ENCODE measurements at regions not wholly inside any gene's neighbourhood (a gene's known extent, or its start where the extent isn't known, plus 50 kb on each side); places are given as distances from the start of the nearest gene placed in this dataset.
"Not testable (repeated sequence)": the region's sequence is repeated elsewhere in the genome, so short reads cannot be mapped to it uniquely, and the experiment has no call there.

GRCh38 chr22:23393721-23394320 is 186.3 kb downstream of the IGLL1 start:
- TF ChIP-seq CTCF (IDR thresholded peaks at IDR 0.05; ENCODE audit: low read length, missing control alignments), result no peak
- H3K4me3 ChIP-seq (replicated peaks; ENCODE audit: low read depth, low read length), result no peak overlapping the region
- no peak for DNase-seq (ENCODE audit: low read depth)

- not testable (repeated sequence) for DNase-seq (ENCODE audit: low read depth); H3K4me3 ChIP-seq (replicated peaks; ENCODE audit: low read depth, low read length)
Observed at GRCh38 chr22:23393199-23393598, 186.9 kb downstream of the IGLL1 start.

- DNase-seq (ENCODE audit: low read depth), result no peak
- TF ChIP-seq CTCF (IDR thresholded peaks at IDR 0.05; ENCODE audit: low read length, missing control alignments), result no peak
- H3K4me3 ChIP-seq (replicated peaks; ENCODE audit: low read depth, low read length), result no peak overlapping the region
Observed at GRCh38 chr22:23392420-23393121, 187.5 kb downstream of the IGLL1 start.

GRCh38 chr22:23391022-23391421 is 189.1 kb downstream of the IGLL1 start:
- TF ChIP-seq CTCF (IDR thresholded peaks at IDR 0.05; ENCODE audit: low read length, missing control alignments), result no peak
- DNase-seq (ENCODE audit: low read depth), result no peak
- no peak overlapping the region for H3K4me3 ChIP-seq (replicated peaks; ENCODE audit: low read depth, low read length)

- H3K4me3 ChIP-seq (replicated peaks; ENCODE audit: low read depth, low read length), result no peak overlapping the region
- no peak for TF ChIP-seq CTCF (IDR thresholded peaks at IDR 0.05; ENCODE audit: low read length, missing control alignments)
- DNase-seq (ENCODE audit: low read depth), result no peak
Observed at GRCh38 chr22:23389271-23390071, 190.6 kb downstream of the IGLL1 start.

GRCh38 chr22:23388517-23388890 is 191.6 kb downstream of the IGLL1 start:
- no peak for TF ChIP-seq CTCF (IDR thresholded peaks at IDR 0.05; ENCODE audit: low read length, missing control alignments)
- H3K4me3 ChIP-seq (replicated peaks; ENCODE audit: low read depth, low read length), result no peak overlapping the region
- DNase-seq (ENCODE audit: low read depth), result no peak

- no peak for DNase-seq (ENCODE audit: low read depth)
- H3K4me3 ChIP-seq (replicated peaks; ENCODE audit: low read depth, low read length), result no peak overlapping the region
- no peak for TF ChIP-seq CTCF (IDR thresholded peaks at IDR 0.05; ENCODE audit: low read length, missing control alignments)
Observed at GRCh38 chr22:23387827-23388516, 192.1 kb downstream of the IGLL1 start.
